ENCODE measurements at regions not wholly inside any gene's neighbourhood (a gene's known extent, or its start where the extent isn't known, plus 50 kb on each side); places are given as distances from the start of the nearest gene placed in this dataset.

DNA sequence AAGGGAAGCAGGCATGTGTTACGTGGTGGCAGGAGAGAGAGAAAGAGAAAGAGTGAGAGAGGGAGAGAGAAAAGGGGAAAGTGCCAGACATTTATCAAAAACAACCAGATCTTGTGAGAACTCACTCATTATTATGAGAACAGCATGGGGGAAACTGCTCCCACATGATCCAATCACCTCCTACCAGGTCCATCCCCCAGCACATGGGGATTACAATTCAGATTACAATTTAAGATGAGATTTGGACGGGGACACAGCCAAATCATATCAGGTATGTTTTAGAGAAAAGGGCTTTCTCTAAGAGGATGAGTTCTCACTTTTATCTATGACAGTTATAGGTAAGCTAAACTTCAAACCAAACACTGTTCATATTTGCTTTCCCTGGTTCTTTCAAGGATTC is 597.3 kb upstream of the PIK3C3 start:
- DNase-seq (ENCODE audit: low read depth in 4 of 6, low spot score in 6 of 6), result no peak
- Histone ChIP-seq H3K27me3 (ENCODE audit: control insufficient read depth, insufficient read depth, low read length) (no peaks in the 10 kb centered on the region), H3K27ac (ENCODE audit: low read depth, low read length) (no peak overlapping the region), H3K36me3 (ENCODE audit: control insufficient read depth, insufficient read depth, low read length) (no peaks in the 10 kb centered on the region), H3K4me3 (ENCODE audit: low read depth, low read length) (no peak overlapping the region), H3K9me3 (ENCODE audit: control insufficient read depth, insufficient read depth, low read length) (peaks cover 2% of the 10 kb centered on the region), H3K4me1 (ENCODE audit: control insufficient read depth, insufficient read depth, low read length) (no peaks in the 10 kb centered on the region)
- WGBS (ENCODE audit: insufficient coverage), result 80% methylated on average over 1 of the region's 2 CpGs

DNA sequence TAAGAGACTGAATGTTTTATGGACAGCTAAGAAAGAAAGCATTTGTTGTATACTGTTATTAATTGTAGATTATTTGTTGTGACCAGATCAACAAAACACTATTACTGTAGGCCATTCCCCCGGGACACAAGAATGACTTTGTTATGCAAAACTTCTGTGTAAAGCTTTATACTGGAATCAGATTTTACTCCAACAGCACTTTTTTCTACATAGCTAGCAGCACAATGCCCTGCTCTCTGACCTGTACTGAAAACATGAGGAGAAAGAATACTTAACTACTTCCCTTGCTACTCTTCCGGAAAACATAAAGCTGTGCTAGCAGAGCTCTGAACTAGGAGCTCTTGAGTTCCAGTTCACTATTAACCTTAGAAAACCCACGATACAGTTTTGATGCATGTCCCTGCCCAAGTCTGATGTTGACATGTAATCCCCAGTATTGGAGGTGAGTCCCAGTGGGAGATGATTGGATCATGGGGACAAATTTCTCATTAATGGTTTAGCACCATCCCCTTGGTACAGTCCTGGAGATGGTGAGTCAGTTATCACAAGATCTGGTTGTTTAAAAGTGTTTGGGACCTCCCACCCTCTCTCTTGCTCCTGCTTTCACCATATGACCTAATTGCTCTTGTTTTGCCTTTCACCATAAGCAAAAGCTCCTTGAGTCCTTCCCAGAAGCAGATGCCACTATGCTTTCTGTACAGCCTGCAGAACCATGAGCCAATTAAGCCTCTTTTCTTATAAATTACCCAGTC is 601.1 kb upstream of the PIK3C3 start:
- no peaks in the 10 kb centered on the region for H3K4me1 ChIP-seq (ENCODE audit: control insufficient read depth, insufficient read depth, low read length)
- H3K27ac ChIP-seq (ENCODE audit: low read depth, low read length), result no peak overlapping the region
- H3K9me3 ChIP-seq (ENCODE audit: control insufficient read depth, insufficient read depth, low read length), result peaks cover 2% of the 10 kb centered on the region
- no peaks in the 10 kb centered on the region for H3K36me3 ChIP-seq (ENCODE audit: control insufficient read depth, insufficient read depth, low read length)
- DNase-seq (ENCODE audit: low read depth in 4 of 6, low spot score in 6 of 6), result no peak
- H3K27me3 ChIP-seq (ENCODE audit: control insufficient read depth, insufficient read depth, low read length), result no peaks in the 10 kb centered on the region
- H3K4me3 ChIP-seq (ENCODE audit: low read depth, low read length), result no peak overlapping the region
- no CpG with 5 or more reads among the region's 3 CpGs for WGBS (ENCODE audit: insufficient coverage)

DNA sequence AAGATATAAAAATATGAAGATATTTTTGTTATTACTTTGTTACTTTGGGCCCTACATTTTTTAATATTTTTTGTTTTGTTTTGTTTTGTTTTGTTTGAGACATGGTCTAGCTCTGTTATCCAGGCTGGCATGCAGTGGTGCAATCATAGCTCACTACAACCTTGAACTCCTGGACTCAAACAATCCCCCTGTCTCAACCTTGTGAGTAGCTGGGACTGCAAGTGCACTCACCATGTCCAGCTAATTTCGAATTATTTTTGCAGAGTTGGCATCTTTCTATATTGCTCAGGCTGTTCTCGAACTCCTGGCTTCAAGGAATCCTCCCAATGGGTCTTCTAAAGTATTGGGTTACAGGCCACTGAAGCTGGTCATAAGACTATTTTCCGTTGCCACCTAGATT is 603.6 kb upstream of the PIK3C3 start:
- H3K27me3 ChIP-seq (ENCODE audit: control insufficient read depth, insufficient read depth, low read length), result no peaks in the 10 kb centered on the region
- H3K4me3 ChIP-seq (ENCODE audit: low read depth, low read length), result no peak overlapping the region
- WGBS (ENCODE audit: insufficient coverage), result no CpG with 5 or more reads among the region's 3 CpGs
- H3K36me3 ChIP-seq (ENCODE audit: control insufficient read depth, insufficient read depth, low read length), result no peaks in the 10 kb centered on the region
- no peak for DNase-seq (ENCODE audit: low read depth in 4 of 6, low spot score in 6 of 6)
- H3K4me1 ChIP-seq (ENCODE audit: control insufficient read depth, insufficient read depth, low read length), result no peaks in the 10 kb centered on the region
- no peaks in the 10 kb centered on the region for H3K9me3 ChIP-seq (ENCODE audit: control insufficient read depth, insufficient read depth, low read length)
- no peak overlapping the region for H3K27ac ChIP-seq (ENCODE audit: low read depth, low read length)

DNA sequence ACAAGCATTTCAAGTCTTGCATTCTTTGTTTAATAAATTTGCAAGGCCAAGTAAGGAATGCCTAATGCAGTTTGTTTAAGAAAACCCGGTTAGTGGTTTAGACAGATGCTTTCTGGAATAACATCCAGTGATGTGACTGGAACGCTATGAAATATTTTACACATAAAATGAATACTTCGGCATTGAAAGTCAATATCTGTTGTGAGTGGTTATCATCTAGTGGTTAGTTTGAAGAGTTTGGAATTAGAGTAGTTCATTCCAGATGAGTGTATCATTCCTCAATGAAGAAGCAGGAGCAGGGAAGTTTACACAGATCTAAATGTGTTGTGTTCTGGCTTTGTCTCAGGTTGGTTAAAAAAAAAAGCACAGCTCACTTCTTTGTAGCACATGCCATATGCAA is 608.0 kb upstream of the PIK3C3 start:
- Histone ChIP-seq H3K27me3 (ENCODE audit: control insufficient read depth, insufficient read depth, low read length) (no peaks in the 10 kb centered on the region), H3K9me3 (ENCODE audit: control insufficient read depth, insufficient read depth, low read length) (no peaks in the 10 kb centered on the region), H3K36me3 (ENCODE audit: control insufficient read depth, insufficient read depth, low read length) (no peaks in the 10 kb centered on the region), H3K4me1 (ENCODE audit: control insufficient read depth, insufficient read depth, low read length) (no peaks in the 10 kb centered on the region), H3K27ac (ENCODE audit: low read depth, low read length) (no peak overlapping the region), H3K4me3 (ENCODE audit: low read depth, low read length) (no peak overlapping the region)
- WGBS (ENCODE audit: insufficient coverage), result 100% methylated on average over 1 of the region's 3 CpGs
- peak in 1 of 6 donors; percentile 34 for DNase-seq (ENCODE audit: low read depth in 4 of 6, low spot score in 6 of 6)

DNA sequence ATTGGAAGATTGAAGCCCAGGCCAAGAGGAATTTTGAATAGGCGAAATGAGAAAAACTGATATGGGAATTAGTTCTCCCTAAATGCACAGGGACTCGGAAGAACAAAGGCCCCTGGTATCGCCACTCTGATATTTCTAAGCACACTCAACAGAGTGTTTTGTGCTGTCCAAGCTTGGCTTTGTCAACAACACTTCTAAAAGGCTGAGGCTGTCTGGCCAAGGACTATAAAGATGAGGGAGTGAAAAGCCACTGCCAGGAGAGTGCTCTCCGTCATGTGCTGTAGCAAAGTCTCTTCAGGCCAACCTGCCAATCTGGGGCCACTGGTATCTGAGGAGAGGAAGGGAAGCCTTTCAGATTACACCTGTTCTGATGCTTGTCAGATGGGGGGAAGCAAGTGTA is 611.2 kb upstream of the PIK3C3 start:
- no peaks in the 10 kb centered on the region for H3K4me1 ChIP-seq (ENCODE audit: control insufficient read depth, insufficient read depth, low read length)
- H3K9me3 ChIP-seq (ENCODE audit: control insufficient read depth, insufficient read depth, low read length), result no peaks in the 10 kb centered on the region
- DNase-seq (ENCODE audit: low read depth in 4 of 6, low spot score in 6 of 6), result peak in 1 of 6 donors; percentile 4
- no peaks in the 10 kb centered on the region for H3K36me3 ChIP-seq (ENCODE audit: control insufficient read depth, insufficient read depth, low read length)
- no peak overlapping the region for H3K4me3 ChIP-seq (ENCODE audit: low read depth, low read length)
- H3K27me3 ChIP-seq (ENCODE audit: control insufficient read depth, insufficient read depth, low read length), result no peaks in the 10 kb centered on the region
- 71% methylated on average over 3 of the region's 4 CpGs for WGBS (ENCODE audit: insufficient coverage)
- no peak overlapping the region for H3K27ac ChIP-seq (ENCODE audit: low read depth, low read length)

DNA sequence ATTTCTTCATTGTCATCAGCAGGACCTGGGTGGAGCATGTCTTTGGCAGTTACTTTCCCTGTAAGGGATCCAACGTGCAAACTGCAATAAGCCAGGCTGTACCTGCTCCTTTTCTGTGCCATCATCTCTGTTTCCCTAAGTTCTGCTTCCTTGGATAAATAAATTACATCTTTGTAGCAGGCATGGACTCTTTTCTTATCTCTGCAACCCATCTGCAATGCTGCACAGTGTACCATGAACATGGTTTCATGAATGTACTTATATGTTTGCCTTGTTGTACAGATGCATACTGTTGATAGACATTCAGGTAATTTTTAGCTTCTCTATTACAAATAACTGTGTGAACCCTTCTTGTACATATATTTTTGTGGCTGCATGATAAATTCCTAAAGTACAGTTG is 616.7 kb upstream of the PIK3C3 start:
- Histone ChIP-seq H3K4me3 (ENCODE audit: low read depth, low read length) (no peak overlapping the region), H3K27ac (ENCODE audit: low read depth, low read length) (no peak overlapping the region), H3K4me1 (ENCODE audit: control insufficient read depth, insufficient read depth, low read length) (no peaks in the 10 kb centered on the region), H3K36me3 (ENCODE audit: control insufficient read depth, insufficient read depth, low read length) (no peaks in the 10 kb centered on the region), H3K9me3 (ENCODE audit: control insufficient read depth, insufficient read depth, low read length) (no peaks in the 10 kb centered on the region), H3K27me3 (ENCODE audit: control insufficient read depth, insufficient read depth, low read length) (no peaks in the 10 kb centered on the region)
- WGBS (ENCODE audit: insufficient coverage), result 78% methylated on average over 1 of the region's 1 CpG
- no peak for DNase-seq (ENCODE audit: low read depth in 4 of 6, low spot score in 6 of 6)

DNA sequence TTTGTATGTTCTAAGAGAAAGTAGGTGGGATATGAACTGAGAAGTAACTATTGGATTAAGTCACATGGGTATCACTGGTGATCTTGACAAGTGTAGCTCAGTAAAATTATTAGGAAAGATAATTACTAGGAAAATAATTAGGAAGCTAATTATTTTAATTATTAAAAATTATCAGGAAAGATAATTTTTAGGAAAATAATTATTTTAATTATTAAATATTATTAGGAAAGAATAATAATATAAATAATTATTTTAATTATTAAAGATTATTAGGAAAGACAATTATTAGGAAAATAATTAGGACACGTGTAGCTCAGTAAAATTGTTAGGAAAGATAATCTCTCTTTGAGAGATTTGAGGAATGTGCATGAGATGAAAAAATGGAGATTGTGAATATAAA is 623.4 kb upstream of the PIK3C3 start:
- no peaks in the 10 kb centered on the region for H3K27me3 ChIP-seq (ENCODE audit: control insufficient read depth, insufficient read depth, low read length)
- no peaks in the 10 kb centered on the region for H3K36me3 ChIP-seq (ENCODE audit: control insufficient read depth, insufficient read depth, low read length)
- no peak for DNase-seq (ENCODE audit: low read depth in 4 of 6, low spot score in 6 of 6)
- WGBS (ENCODE audit: insufficient coverage), result no CpG with 5 or more reads among the region's 1 CpG
- H3K4me3 ChIP-seq (ENCODE audit: low read depth, low read length), result no peak overlapping the region
- H3K27ac ChIP-seq (ENCODE audit: low read depth, low read length), result no peak overlapping the region
- no peaks in the 10 kb centered on the region for H3K9me3 ChIP-seq (ENCODE audit: control insufficient read depth, insufficient read depth, low read length)
- no peaks in the 10 kb centered on the region for H3K4me1 ChIP-seq (ENCODE audit: control insufficient read depth, insufficient read depth, low read length)

DNA sequence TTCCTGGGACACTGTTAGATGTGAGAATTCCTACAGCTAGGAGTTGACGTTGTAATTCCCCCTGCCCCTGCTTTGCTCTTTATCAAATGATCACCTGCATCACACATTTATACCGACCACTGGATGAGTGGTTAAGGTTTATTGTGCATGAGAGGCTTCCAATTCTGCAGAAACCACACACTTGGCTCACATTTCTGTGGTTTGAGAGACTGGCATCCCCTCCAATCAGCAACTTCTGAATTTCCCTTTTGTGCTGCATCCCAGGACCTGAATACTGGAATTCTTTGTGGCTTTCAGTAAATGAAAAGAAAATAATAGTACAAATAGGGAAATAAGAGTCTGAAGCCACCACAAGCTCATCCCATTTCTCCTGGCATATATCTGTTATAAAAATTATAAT is 628.7 kb upstream of the PIK3C3 start:
- no CpG with 5 or more reads among the region's 2 CpGs for WGBS (ENCODE audit: insufficient coverage)
- DNase-seq (ENCODE audit: low read depth in 4 of 6, low spot score in 6 of 6), result no peak
- Histone ChIP-seq H3K9me3 (ENCODE audit: control insufficient read depth, insufficient read depth, low read length) (no peaks in the 10 kb centered on the region), H3K27me3 (ENCODE audit: control insufficient read depth, insufficient read depth, low read length) (no peaks in the 10 kb centered on the region), H3K4me1 (ENCODE audit: control insufficient read depth, insufficient read depth, low read length) (no peaks in the 10 kb centered on the region), H3K27ac (ENCODE audit: low read depth, low read length) (no peak overlapping the region), H3K4me3 (ENCODE audit: low read depth, low read length) (no peak overlapping the region), H3K36me3 (ENCODE audit: control insufficient read depth, insufficient read depth, low read length) (no peaks in the 10 kb centered on the region)

DNA sequence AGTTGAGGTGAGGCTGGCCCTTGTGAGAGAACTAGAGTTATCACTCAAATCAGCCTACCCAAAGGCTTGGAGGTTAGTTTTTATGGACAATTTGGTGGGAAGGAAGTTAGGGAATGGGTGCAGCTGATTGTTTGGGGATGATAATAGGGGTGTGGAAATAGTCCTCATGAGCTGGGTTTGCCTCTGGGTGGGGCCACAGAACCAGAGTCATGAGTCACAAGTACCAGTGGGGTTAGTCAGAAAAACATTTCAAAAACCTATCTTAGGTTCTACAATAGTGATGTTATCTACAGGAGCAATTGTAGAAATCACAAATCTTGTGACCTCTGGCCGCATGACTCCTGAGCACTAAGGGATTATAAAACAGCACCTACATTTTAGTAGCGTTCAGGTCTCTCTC is 630.1 kb upstream of the PIK3C3 start:
- 80% methylated on average over 1 of the region's 2 CpGs for WGBS (ENCODE audit: insufficient coverage)
- Histone ChIP-seq H3K36me3 (ENCODE audit: control insufficient read depth, insufficient read depth, low read length) (no peaks in the 10 kb centered on the region), H3K9me3 (ENCODE audit: control insufficient read depth, insufficient read depth, low read length) (no peaks in the 10 kb centered on the region), H3K27ac (ENCODE audit: low read depth, low read length) (no peak overlapping the region), H3K4me1 (ENCODE audit: control insufficient read depth, insufficient read depth, low read length) (no peaks in the 10 kb centered on the region), H3K27me3 (ENCODE audit: control insufficient read depth, insufficient read depth, low read length) (no peaks in the 10 kb centered on the region), H3K4me3 (ENCODE audit: low read depth, low read length) (no peak overlapping the region)
- no peak for DNase-seq (ENCODE audit: low read depth in 4 of 6, low spot score in 6 of 6)

DNA sequence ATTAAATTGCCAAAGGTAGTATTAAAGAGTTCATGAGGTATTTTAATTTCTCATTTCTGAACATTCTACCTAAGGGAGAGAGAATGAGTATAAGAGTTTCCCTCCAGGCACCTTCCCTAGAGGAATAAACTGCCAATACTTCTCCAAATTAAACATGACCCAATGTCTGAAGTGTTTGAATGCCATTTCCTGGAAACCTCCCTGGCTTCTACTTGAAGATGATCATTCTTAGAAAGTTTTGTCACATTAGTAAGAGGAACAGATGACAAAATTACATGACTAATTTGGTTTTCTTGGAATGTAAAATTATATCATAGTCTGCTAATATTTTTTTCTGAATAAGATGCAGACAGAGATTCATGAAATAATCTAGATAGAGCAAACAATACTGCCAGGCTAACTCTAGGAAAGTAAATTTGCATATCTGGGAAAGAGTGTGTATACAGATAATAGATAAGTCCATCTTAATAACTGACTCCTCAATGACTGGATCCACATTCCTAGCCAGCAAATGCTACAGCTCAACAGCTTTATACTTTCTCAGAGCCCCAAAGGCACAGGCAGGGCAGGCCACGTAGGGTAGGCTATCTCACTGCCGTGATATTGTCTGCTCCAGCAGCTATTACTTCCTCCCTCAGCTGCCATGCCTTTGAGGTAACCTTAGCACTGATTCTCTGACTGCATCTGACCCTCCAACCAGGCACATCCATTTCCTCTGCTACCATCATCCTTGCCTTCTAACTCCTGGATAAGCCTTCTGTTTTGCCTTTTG is 630.8 kb upstream of the PIK3C3 start:
- 98% methylated on average over 2 of the region's 2 CpGs for WGBS (ENCODE audit: insufficient coverage)
- no peak for DNase-seq (ENCODE audit: low read depth in 4 of 6, low spot score in 6 of 6)
- Histone ChIP-seq H3K36me3 (ENCODE audit: control insufficient read depth, insufficient read depth, low read length) (no peaks in the 10 kb centered on the region), H3K4me1 (ENCODE audit: control insufficient read depth, insufficient read depth, low read length) (no peaks in the 10 kb centered on the region), H3K9me3 (ENCODE audit: control insufficient read depth, insufficient read depth, low read length) (no peaks in the 10 kb centered on the region), H3K4me3 (ENCODE audit: low read depth, low read length) (no peak overlapping the region), H3K27me3 (ENCODE audit: control insufficient read depth, insufficient read depth, low read length) (no peaks in the 10 kb centered on the region), H3K27ac (ENCODE audit: low read depth, low read length) (no peak overlapping the region)
